ENCODE measurements at regions not wholly inside any gene's neighbourhood (a gene's known extent, or its start where the extent isn't known, plus 50 kb on each side); places are given as distances from the start of the nearest gene placed in this dataset.

DNA sequence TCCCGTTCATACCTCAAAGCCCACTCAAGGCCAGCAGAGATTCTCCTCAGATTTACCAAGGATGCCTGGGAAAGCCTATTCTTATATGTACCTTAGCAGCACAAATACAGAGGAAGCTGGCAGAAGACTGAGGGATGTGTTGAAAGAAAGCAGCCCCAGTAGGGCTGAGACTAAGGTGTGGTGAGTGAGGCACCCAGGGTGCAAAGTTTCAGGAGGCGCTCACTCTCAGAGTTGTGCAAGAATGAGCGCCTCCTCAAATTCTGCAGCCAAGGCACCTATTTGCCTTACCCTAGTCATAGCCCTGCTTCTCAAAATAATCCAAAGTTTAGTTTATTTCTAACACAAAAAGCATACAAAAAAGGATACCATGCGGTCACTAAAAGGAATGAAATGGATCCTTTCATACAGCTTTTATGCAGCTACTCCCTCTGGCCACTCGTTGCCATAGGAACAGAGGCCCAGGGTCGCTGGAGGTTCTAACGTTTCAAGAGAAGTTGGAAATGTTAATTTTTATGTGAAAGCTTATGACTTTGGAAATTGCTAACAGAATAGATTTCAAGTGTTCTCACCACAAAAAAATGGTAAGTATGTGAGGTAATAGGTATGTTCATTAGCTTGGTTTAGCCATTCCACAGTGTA, 79.7 kb upstream of the SMIM23 start (continued):
- no peak for TF ChIP-seq NANOG (IDR thresholded peaks at IDR 0.05; ENCODE audit: insufficient read depth, low read depth, low read length, poor library complexity, severe bottlenecking)

All from H1 (cell line).